Lower lobe of right lung (tissue), 2 donors: ENCODE measurements at regions not wholly inside any gene's neighbourhood (a gene's known extent, or its start where the extent isn't known, plus 50 kb on each side); places are given as distances from the start of the nearest gene placed in this dataset.

Experiments used
- ATAC-seq, 2 donors: fragments of 200-7000 bp; cut with Tn5 transposase; one replicate each; pipeline ENCODE4 v1.9.1; 2020 to 2022; ENCODE audit warnings: mild to moderate bottlenecking in 2 of 2, moderate library complexity in 2 of 2
- DNase-seq: peaks from one replicate; pipeline ENCODE4 v3.0.0-alpha.2; 2020
- H3K27ac ChIP-seq: fragments of 200-600 bp; one replicate; pipeline ENCODE4 v1.8.0; 2022
- H3K27me3 ChIP-seq: fragments of 200-600 bp; one replicate; pipeline ENCODE4 v1.8.0; 2022; ENCODE audit warnings: low read depth
- H3K36me3 ChIP-seq: fragments of 200-600 bp; one replicate; pipeline ENCODE4 v1.8.0; 2022; ENCODE audit warnings: mild to moderate bottlenecking
- H3K4me1 ChIP-seq: fragments of 200-600 bp; one replicate; pipeline ENCODE4 v1.8.0; 2022
- H3K4me3 ChIP-seq: fragments of 200-600 bp; one replicate; pipeline ENCODE4 v1.8.0; 2022; ENCODE audit warnings: mild to moderate bottlenecking
- H3K9me3 ChIP-seq: fragments of 200-600 bp; one replicate; pipeline ENCODE4 v1.8.0; 2022
- intact Hi-C: fragments of 100-400 bp; cut with DNase I; formaldehyde crosslinking; loops from one replicate; pipeline ENCODE4 v1.11.0; 2022
- TF ChIP-seq, protein P1 (sequence below): fragments of 200-600 bp; IDR thresholded peaks from one replicate; pipeline ENCODE4 v1.8.0; 2022; ENCODE audit warnings: antibody characterized with exemption, mild to moderate bottlenecking
- donor health status: DM: no; HTN: yes; CAD: no; lungs with severe emphysema.

GRCh38 chr5:67257077-67257476, 60.5 kb upstream of the CD180 start:
- no peaks in the 10 kb centered on the region for H3K36me3 ChIP-seq
- intact Hi-C loops: no loop called here
- no peak overlapping the region for H3K27ac ChIP-seq

DNA sequence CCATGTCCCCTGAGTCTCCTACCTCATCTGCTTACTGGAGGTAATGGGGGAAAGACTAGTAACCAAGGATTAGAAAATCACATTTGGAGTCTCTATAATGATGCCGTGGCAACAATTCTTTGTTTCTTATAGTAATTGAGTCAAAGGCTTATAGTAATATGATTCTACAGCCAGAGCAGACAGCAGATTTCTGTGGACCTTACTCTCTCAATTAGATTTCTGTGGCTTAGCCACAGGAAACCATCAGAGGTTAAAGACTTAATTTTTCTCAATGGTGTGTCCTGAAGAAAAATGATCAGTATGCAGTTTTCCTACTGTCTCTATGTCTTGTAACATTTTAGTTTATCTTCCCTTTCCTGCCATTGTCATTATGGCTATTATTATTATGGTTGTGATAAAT, 59.3 kb upstream of the CD180 start:
- Histone ChIP-seq H3K9me3 (no peaks in the 10 kb centered on the region), H3K27ac (no peak overlapping the region), H3K4me1 (peaks cover 10% of the 10 kb centered on the region), H3K4me3 (no peak overlapping the region), H3K36me3 (no peaks in the 10 kb centered on the region), H3K27me3 (no peaks in the 10 kb centered on the region)
- intact Hi-C loops: no loop called here
- ATAC-seq (no peak), DNase-seq (no peak)
- TF ChIP-seq, protein P1, sequence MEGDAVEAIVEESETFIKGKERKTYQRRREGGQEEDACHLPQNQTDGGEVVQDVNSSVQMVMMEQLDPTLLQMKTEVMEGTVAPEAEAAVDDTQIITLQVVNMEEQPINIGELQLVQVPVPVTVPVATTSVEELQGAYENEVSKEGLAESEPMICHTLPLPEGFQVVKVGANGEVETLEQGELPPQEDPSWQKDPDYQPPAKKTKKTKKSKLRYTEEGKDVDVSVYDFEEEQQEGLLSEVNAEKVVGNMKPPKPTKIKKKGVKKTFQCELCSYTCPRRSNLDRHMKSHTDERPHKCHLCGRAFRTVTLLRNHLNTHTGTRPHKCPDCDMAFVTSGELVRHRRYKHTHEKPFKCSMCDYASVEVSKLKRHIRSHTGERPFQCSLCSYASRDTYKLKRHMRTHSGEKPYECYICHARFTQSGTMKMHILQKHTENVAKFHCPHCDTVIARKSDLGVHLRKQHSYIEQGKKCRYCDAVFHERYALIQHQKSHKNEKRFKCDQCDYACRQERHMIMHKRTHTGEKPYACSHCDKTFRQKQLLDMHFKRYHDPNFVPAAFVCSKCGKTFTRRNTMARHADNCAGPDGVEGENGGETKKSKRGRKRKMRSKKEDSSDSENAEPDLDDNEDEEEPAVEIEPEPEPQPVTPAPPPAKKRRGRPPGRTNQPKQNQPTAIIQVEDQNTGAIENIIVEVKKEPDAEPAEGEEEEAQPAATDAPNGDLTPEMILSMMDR: no peak

More at GRCh38 chr5:67257077-67257476, 60.5 kb upstream of the CD180 start:
- H3K27me3 ChIP-seq: no peaks in the 10 kb centered on the region
- TF ChIP-seq, protein P1: no peak
- H3K4me3 ChIP-seq: no peak overlapping the region
- no peaks in the 10 kb centered on the region for H3K9me3 ChIP-seq
- DNase-seq (no peak), ATAC-seq (no peak)
- peaks cover 10% of the 10 kb centered on the region for H3K4me1 ChIP-seq

DNA sequence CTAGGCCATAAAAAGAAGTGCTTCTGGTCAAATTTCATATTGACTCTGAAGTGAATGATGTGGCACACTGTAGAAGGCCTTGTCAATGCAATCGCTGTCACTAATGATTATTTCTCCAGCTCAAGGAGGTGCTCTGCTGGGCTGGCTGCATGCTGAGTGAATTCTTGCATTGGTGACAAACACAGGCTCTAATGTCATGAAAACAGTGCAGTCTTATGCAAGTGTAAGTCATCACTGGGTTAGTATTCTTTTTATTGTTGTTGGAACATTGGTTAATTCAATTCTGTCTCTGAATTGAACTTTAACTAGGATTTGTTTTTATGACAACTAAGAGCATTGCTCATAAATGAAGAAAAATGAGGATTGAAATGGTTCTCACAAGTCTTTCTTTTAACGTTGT, 57.3 kb upstream of the CD180 start:
- Histone ChIP-seq H3K27ac (no peak overlapping the region), H3K36me3 (no peaks in the 10 kb centered on the region), H3K4me1 (peaks cover 16% of the 10 kb centered on the region), H3K27me3 (no peaks in the 10 kb centered on the region), H3K9me3 (no peaks in the 10 kb centered on the region), H3K4me3 (no peak overlapping the region)
- intact Hi-C loops: no loop called here
- no peak for DNase-seq
- TF ChIP-seq, protein P1: no peak
- no peak for ATAC-seq

DNA sequence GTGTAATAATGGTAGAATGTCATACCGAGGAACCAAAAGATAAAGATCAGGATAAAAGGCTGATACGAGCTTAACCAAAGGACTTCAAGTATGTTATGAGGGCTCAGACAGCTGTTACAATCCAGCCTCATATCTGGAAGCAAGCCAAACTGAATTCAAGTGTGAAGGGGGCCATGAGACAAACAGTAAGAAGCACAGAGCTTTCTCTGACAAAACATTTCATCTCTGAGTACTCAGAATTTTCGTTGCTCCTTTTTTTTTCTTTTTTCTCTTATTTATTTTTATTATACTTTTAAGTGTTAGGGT, 52.9 kb upstream of the CD180 start:
- DNase-seq (no peak), ATAC-seq (no peak)
- H3K36me3 ChIP-seq: no peaks in the 10 kb centered on the region
- peaks cover 32% of the 10 kb centered on the region for H3K4me1 ChIP-seq
- no peak overlapping the region for H3K27ac ChIP-seq
- H3K9me3 ChIP-seq: no peaks in the 10 kb centered on the region
- TF ChIP-seq, protein P1: no peak
- no peak overlapping the region for H3K4me3 ChIP-seq
- H3K27me3 ChIP-seq: no peaks in the 10 kb centered on the region
- intact Hi-C loops: loop anchor here (10.0 kb wide), 1 partner anchor 1005 kb away; no protein-coding TSS in a partner anchor

- DNase-seq (no peak), ATAC-seq (peak; percentile 71 to 75)
- Histone ChIP-seq H3K9me3 (no peaks in the 10 kb centered on the region), H3K36me3 (no peaks in the 10 kb centered on the region), H3K4me1 (peaks cover 37% of the 10 kb centered on the region), H3K27me3 (no peaks in the 10 kb centered on the region), H3K4me3 (no peak overlapping the region), H3K27ac (peak overlapping the region; percentile 26)
- intact Hi-C loops: loop anchor here (10.0 kb wide), 1 partner anchor 1006 kb away; no protein-coding TSS in a partner anchor
- TF ChIP-seq, protein P1: no peak
Observed at GRCh38 chr5:67248703-67249589, 52.3 kb upstream of the CD180 start.
